Parathyroid adenoma (tissue), 2 donors: ENCODE measurements at regions not wholly inside any gene's neighbourhood (a gene's known extent, or its start where the extent isn't known, plus 50 kb on each side); places are given as distances from the start of the nearest gene placed in this dataset.

Experiments
- H2AFZ ChIP-seq: fragments of 300-600 bp; sonication (generic); one replicate; pipeline ENCODE4 v1.7.0; 2017; ENCODE audit warnings: antibody characterized with exemption, mild to moderate bottlenecking
- H3K27ac ChIP-seq: fragments of 300-600 bp; sonication (generic); one replicate; pipeline ENCODE4 v1.7.0; 2017
- H3K27me3 ChIP-seq: fragments of 300-600 bp; sonication (generic); one replicate; pipeline ENCODE4 v1.7.0; 2017; ENCODE audit warnings: low read length; ENCODE audit not compliant: control insufficient read depth, insufficient read depth
- H3K36me3 ChIP-seq: fragments of 300-600 bp; sonication (generic); one replicate; pipeline ENCODE4 v1.7.0; 2017; ENCODE audit warnings: low read length; ENCODE audit not compliant: control insufficient read depth, insufficient read depth
- H3K4me1 ChIP-seq: fragments of 300-600 bp; sonication (generic); one replicate; pipeline ENCODE4 v1.7.0; 2017; ENCODE audit warnings: control low read depth
- H3K4me2 ChIP-seq: fragments of 300-600 bp; sonication (generic); one replicate; pipeline ENCODE4 v1.7.0; 2017; ENCODE audit warnings: low read length
- H3K4me3 ChIP-seq: fragments of 300-600 bp; sonication (generic); one replicate; pipeline ENCODE4 v1.7.0; 2017; ENCODE audit warnings: low read depth, low read length
- H3K79me2 ChIP-seq: fragments of 300-600 bp; sonication (generic); one replicate; pipeline ENCODE4 v1.7.0; 2017; ENCODE audit warnings: control low read depth
- H3K9ac ChIP-seq: fragments of 300-600 bp; sonication (generic); one replicate; pipeline ENCODE4 v1.7.0; 2017; ENCODE audit warnings: mild to moderate bottlenecking
- H3K9me3 ChIP-seq: fragments of 300-600 bp; sonication (generic); one replicate; pipeline ENCODE4 v1.7.0; 2017; ENCODE audit warnings: low read length; ENCODE audit not compliant: control insufficient read depth
- CTCF ChIP-seq: fragments of 300-600 bp; sonication (generic); IDR thresholded peaks from one replicate; pipeline ENCODE4 v1.7.0; 2017; ENCODE audit warnings: antibody characterized with exemption, mild to moderate bottlenecking
- donor health status: primary hyperparathyroidism.

- TF ChIP-seq CTCF = no peak
- no peak overlapping the region for H3K27ac ChIP-seq
- H3K9me3 ChIP-seq = no peaks in the 10 kb centered on the region
- H3K27me3 ChIP-seq = no peaks in the 10 kb centered on the region
- no peaks in the 10 kb centered on the region for H3K4me1 ChIP-seq
- H3K4me2 ChIP-seq = no peak overlapping the region
- H3K36me3 ChIP-seq = no peaks in the 10 kb centered on the region
- H3K79me2 ChIP-seq = no peaks in the 10 kb centered on the region
- no peak overlapping the region for H2AFZ ChIP-seq
- no peak overlapping the region for H3K4me3 ChIP-seq
- no peak overlapping the region for H3K9ac ChIP-seq
Measured at GRCh38 chrX:13936521-13937225, 93.0 kb downstream of the GEMIN8 start.

- no peaks in the 10 kb centered on the region for H3K79me2 ChIP-seq
- no peak overlapping the region for H3K4me2 ChIP-seq
- no peak for TF ChIP-seq CTCF
- H3K27ac ChIP-seq = no peak overlapping the region
- H3K27me3 ChIP-seq = no peaks in the 10 kb centered on the region
- H2AFZ ChIP-seq = no peak overlapping the region
- no peaks in the 10 kb centered on the region for H3K4me1 ChIP-seq
- no peaks in the 10 kb centered on the region for H3K9me3 ChIP-seq
- no peaks in the 10 kb centered on the region for H3K36me3 ChIP-seq
- no peak overlapping the region for H3K9ac ChIP-seq
- H3K4me3 ChIP-seq = no peak overlapping the region
Measured at GRCh38 chrX:13934731-13935130, 95.0 kb downstream of the GEMIN8 start.

GRCh38 chrX:13933851-13934250 is 95.8 kb downstream of the GEMIN8 start:
- Histone ChIP-seq H3K27ac (no peak overlapping the region), H3K9ac (no peak overlapping the region), H3K9me3 (no peaks in the 10 kb centered on the region), H3K79me2 (no peaks in the 10 kb centered on the region), H2AFZ (no peak overlapping the region), H3K27me3 (no peaks in the 10 kb centered on the region), H3K4me3 (no peak overlapping the region), H3K4me1 (no peaks in the 10 kb centered on the region), H3K4me2 (no peak overlapping the region), H3K36me3 (no peaks in the 10 kb centered on the region)
- TF ChIP-seq CTCF = no peak

GRCh38 chrX:13933352-13933751 is 96.3 kb downstream of the GEMIN8 start:
- no peak overlapping the region for H3K27ac ChIP-seq

More at GRCh38 chrX:13933352-13933751, 96.3 kb downstream of the GEMIN8 start:
- Histone ChIP-seq H3K27me3 (no peaks in the 10 kb centered on the region), H3K9me3 (no peaks in the 10 kb centered on the region), H3K4me3 (no peak overlapping the region), H3K79me2 (no peaks in the 10 kb centered on the region), H3K4me1 (no peaks in the 10 kb centered on the region), H3K36me3 (no peaks in the 10 kb centered on the region), H3K4me2 (no peak overlapping the region), H2AFZ (no peak overlapping the region), H3K9ac (no peak overlapping the region)
- no peak for TF ChIP-seq CTCF
